GM23248 (cell line): ENCODE measurements at regions not wholly inside any gene's neighbourhood (a gene's known extent, or its start where the extent isn't known, plus 50 kb on each side); places are given as distances from the start of the nearest gene placed in this dataset.

Experiments used
- DNase-seq: peaks from one replicate; pipeline ENCODE4 v3.0.0-alpha.2; 2015
- H2AFZ ChIP-seq: fragments of 200-600 bp; sonication (generic); 2 replicates; pipeline ENCODE4 v1.6.1; 2016; ENCODE audit warnings: antibody characterized with exemption
- H3F3A ChIP-seq: fragments of 200-600 bp; sonication (generic); 2 replicates; pipeline ENCODE4 v1.6.1; 2016; ENCODE audit warnings: mild to moderate bottlenecking, antibody characterized with exemption, mixed run types; ENCODE audit not compliant: insufficient read depth
- H3K27ac ChIP-seq: fragments of 200-600 bp; sonication (generic); 2 replicates; pipeline ENCODE4 v1.5.1; 2016; ENCODE audit warnings: mild to moderate bottlenecking
- H3K27me3 ChIP-seq: fragments of 200-600 bp; sonication (generic); replicated peaks from 2 replicates; pipeline ENCODE4 v1.6.1; 2016; ENCODE audit warnings: mild to moderate bottlenecking; ENCODE audit not compliant: insufficient read depth
- H3K36me3 ChIP-seq: fragments of 200-600 bp; sonication (generic); 2 replicates; pipeline ENCODE4 v1.6.1; 2016; ENCODE audit warnings: low read depth, mild to moderate bottlenecking
- H3K4me1 ChIP-seq: fragments of 200-600 bp; sonication (generic); 2 replicates; pipeline ENCODE4 v1.6.1; 2016; ENCODE audit warnings: mild to moderate bottlenecking; ENCODE audit not compliant: insufficient read depth
- H3K4me2 ChIP-seq: fragments of 200-600 bp; sonication (generic); one replicate; pipeline ENCODE4 v1.6.1; 2016; ENCODE audit warnings: mild to moderate bottlenecking; ENCODE audit not compliant: unreplicated experiment
- H3K4me3 ChIP-seq: fragments of 200-600 bp; sonication (generic); 2 replicates; pipeline ENCODE4 v1.5.1; 2016; ENCODE audit warnings: mild to moderate bottlenecking
- H3K79me2 ChIP-seq: fragments of 200-600 bp; sonication (generic); 2 replicates; pipeline ENCODE4 v1.6.1; 2016; ENCODE audit warnings: mild to moderate bottlenecking; ENCODE audit not compliant: insufficient read depth
- H3K9ac ChIP-seq: fragments of 200-600 bp; sonication (generic); 2 replicates; pipeline ENCODE4 v1.6.1; 2016; ENCODE audit warnings: mild to moderate bottlenecking
- H3K9me2 ChIP-seq: fragments of 200-600 bp; sonication (generic); 2 replicates; pipeline ENCODE4 v1.6.1; 2016; ENCODE audit warnings: mixed run types, mild to moderate bottlenecking, moderate library complexity; ENCODE audit not compliant: insufficient read depth
- H3K9me3 ChIP-seq: fragments of 200-600 bp; sonication (generic); one replicate; pipeline ENCODE4 v1.6.1; 2017; ENCODE audit warnings: low read depth
- H4K20me1 ChIP-seq: fragments of 200-600 bp; sonication (generic); 2 replicates; pipeline ENCODE4 v1.6.0; 2016; ENCODE audit not compliant: insufficient read depth
- EZH2 ChIP-seq: fragments of 200-600 bp; sonication (generic); IDR thresholded peaks from 2 replicates; pipeline ENCODE4 v1.6.1; 2018; ENCODE audit warnings: antibody characterized with exemption, mild to moderate bottlenecking; ENCODE audit not compliant: insufficient read depth, poor library complexity, severe bottlenecking
- EZH2phosphoT487 ChIP-seq: fragments of 200-600 bp; sonication (generic); IDR thresholded peaks from 2 replicates; pipeline ENCODE4 v1.6.1; 2018; ENCODE audit warnings: antibody characterized with exemption, moderate library complexity, mild to moderate bottlenecking, low read depth; ENCODE audit not compliant: insufficient read depth
- WGBS, 2 experiments: methylation state at CpG; one replicate each; pipeline ENCODE4 v1.1.6; 2015 to 2017; ENCODE audit warnings: low lambda C conversion rate in 2 of 2, low coverage in 1 of 2; ENCODE audit errors: missing lambda C conversion rate in 2 of 2; 5-methylcytosine and 5-hydroxymethylcytosine counted together
- in situ Hi-C: fragments of 300-500 bp; cut with MboI; formaldehyde crosslinking; loops from 2 replicates; pipeline ENCODE4 v1.15.0; 2020

DNA sequence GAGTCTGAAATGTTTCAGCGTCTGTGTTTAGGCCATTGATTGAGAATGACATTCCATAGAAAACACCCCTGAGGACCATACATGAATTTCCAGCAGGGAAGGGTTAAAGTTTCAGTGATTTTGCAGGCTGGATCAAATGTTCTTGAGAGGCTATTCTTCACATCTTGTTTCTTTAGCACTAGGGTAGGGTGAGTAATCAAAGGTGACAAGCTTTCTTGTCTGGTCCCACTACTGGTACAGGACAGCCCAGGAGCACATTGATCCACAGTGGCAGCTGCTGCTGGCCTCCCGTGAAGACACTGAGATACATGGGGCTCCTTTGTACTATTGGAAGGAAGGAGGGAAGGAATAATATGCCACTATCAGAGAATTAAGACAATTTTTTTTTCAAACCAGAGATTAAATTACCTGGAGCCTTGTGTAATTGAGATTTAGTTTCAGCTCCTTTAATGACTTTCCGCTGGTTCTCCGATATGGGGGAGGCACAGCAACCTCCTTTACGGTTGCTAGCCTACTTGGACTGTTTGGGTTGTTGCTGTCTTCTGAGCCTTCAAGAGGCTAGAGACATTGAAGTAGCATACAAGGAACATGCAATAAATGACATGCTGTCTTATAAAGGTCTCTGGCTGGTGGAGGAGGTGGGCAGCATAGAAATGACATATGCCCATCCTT lies 368.9 kb downstream of the SOX11 start:
- TF ChIP-seq EZH2, result no peak
- TF ChIP-seq EZH2phosphoT487, result no peak
- no peaks in the 10 kb centered on the region for H3K79me2 ChIP-seq
- H3K4me3 ChIP-seq, result no peak overlapping the region
- no peak overlapping the region for H2AFZ ChIP-seq
- no peaks in the 10 kb centered on the region for H3K9me2 ChIP-seq
- no peaks in the 10 kb centered on the region for H3K36me3 ChIP-seq
- no peak overlapping the region for H3K27ac ChIP-seq
- H3K27me3 ChIP-seq, result no peaks in the 10 kb centered on the region
- no peaks in the 10 kb centered on the region for H3K4me1 ChIP-seq
- H3F3A ChIP-seq, result no peaks in the 10 kb centered on the region
- in situ Hi-C loops, result no loop called here
- no peak overlapping the region for H3K9ac ChIP-seq
- 33 to 44% methylated on average over 5 of the region's 5 CpGs for WGBS, 2 experiments
- H3K9me3 ChIP-seq, result no peaks in the 10 kb centered on the region
- no peak for DNase-seq
- no peaks in the 10 kb centered on the region for H4K20me1 ChIP-seq
- no peak overlapping the region for H3K4me2 ChIP-seq

DNA sequence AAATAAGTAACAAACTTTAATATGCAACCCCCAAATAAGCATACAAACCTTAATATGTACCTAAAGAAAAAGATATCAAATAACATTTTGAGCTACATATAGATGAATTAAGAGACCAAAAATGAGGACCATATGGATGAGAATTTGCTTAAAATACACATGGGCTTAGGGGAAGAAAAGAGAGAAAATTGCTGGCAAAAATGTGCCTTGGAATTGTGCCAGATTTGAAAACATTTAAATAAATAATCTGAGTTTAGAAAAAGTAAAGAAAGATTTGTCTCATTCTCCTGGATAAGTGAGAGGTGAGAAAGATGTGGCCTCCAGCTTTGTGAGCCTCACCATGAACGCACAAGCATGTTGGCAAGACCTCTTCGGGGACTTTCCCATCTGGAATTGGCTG lies 372.6 kb downstream of the SOX11 start:
- Histone ChIP-seq H3K4me2 (no peak overlapping the region), H3K9me2 (no peaks in the 10 kb centered on the region), H3K79me2 (no peaks in the 10 kb centered on the region), H4K20me1 (no peaks in the 10 kb centered on the region), H3K9ac (no peak overlapping the region), H3K9me3 (no peaks in the 10 kb centered on the region), H3K27me3 (no peaks in the 10 kb centered on the region), H2AFZ (no peak overlapping the region), H3F3A (no peaks in the 10 kb centered on the region), H3K27ac (no peak overlapping the region), H3K4me3 (no peak overlapping the region), H3K4me1 (no peaks in the 10 kb centered on the region), H3K36me3 (no peaks in the 10 kb centered on the region)
- in situ Hi-C loops, result no loop called here
- no peak for TF ChIP-seq EZH2
- WGBS, 2 experiments, result 30 to 35% methylated on average over 2 of the region's 2 CpGs
- DNase-seq, result no peak

DNA sequence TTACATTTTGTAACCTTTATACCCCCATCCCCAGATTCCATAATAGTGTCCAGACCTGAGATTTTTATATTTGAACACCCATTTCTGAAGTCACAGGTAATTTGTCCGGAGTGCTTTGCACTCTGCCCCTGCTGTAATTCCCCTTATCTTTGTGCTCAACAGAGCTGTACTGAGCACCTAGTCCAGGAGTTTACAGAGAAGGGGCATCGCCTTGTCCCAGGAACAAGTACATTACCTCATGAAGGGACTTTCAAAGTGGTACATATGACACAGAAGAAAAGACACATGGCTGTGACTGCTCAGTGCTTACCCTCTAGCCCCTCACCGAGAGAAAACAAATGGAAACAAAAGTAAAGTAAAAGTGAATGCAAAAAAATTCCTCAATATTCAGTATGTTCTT lies 373.5 kb downstream of the SOX11 start:
- Histone ChIP-seq H4K20me1 (no peaks in the 10 kb centered on the region), H3K27ac (no peak overlapping the region), H3K9me3 (no peaks in the 10 kb centered on the region), H3K79me2 (no peaks in the 10 kb centered on the region), H3F3A (no peaks in the 10 kb centered on the region), H3K9me2 (no peaks in the 10 kb centered on the region), H3K4me1 (no peaks in the 10 kb centered on the region), H3K27me3 (no peaks in the 10 kb centered on the region), H3K4me2 (no peak overlapping the region), H3K36me3 (no peaks in the 10 kb centered on the region), H3K4me3 (no peak overlapping the region), H2AFZ (no peak overlapping the region), H3K9ac (no peak overlapping the region)
- in situ Hi-C loops, result no loop called here
- no peak for TF ChIP-seq EZH2phosphoT487
- TF ChIP-seq EZH2, result no peak
- no peak for DNase-seq
- 36 to 49% methylated on average over 3 of the region's 3 CpGs for WGBS, 2 experiments

DNA sequence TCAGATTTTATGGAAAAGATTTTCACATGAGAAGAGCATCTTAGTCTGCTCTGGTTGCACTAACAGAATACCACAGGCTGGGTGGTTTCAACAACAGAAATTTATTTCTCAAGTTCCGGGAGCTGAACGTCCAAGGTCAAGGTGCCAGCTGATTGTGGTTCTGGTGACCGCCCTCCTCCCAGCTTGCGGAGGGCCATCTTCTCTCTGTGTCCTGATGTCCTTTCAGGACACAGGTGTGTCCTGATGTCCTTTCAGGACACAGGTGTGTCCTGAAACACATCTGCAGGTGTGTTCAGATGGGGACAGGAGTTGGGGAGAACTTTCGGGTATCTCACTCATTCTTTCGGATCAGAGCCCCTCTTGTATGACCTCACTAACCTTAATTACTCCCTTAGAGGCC lies 374.9 kb downstream of the SOX11 start:
- H3K4me1 ChIP-seq, result no peaks in the 10 kb centered on the region
- H3K9me2 ChIP-seq, result no peaks in the 10 kb centered on the region
- H3K9me3 ChIP-seq, result no peaks in the 10 kb centered on the region
- no peaks in the 10 kb centered on the region for H3K27me3 ChIP-seq
- no peaks in the 10 kb centered on the region for H4K20me1 ChIP-seq
- no peak overlapping the region for H3K4me2 ChIP-seq
- WGBS, 2 experiments, result 27 to 29% methylated on average over 6 of the region's 6 CpGs
- TF ChIP-seq EZH2phosphoT487, result no peak
- no peak for TF ChIP-seq EZH2
- in situ Hi-C loops, result no loop called here
- H2AFZ ChIP-seq, result no peak overlapping the region
- DNase-seq, result no peak
- H3K4me3 ChIP-seq, result no peak overlapping the region
- no peaks in the 10 kb centered on the region for H3K79me2 ChIP-seq
- no peaks in the 10 kb centered on the region for H3F3A ChIP-seq
- H3K36me3 ChIP-seq, result no peaks in the 10 kb centered on the region
- H3K9ac ChIP-seq, result no peak overlapping the region
- no peak overlapping the region for H3K27ac ChIP-seq

DNA sequence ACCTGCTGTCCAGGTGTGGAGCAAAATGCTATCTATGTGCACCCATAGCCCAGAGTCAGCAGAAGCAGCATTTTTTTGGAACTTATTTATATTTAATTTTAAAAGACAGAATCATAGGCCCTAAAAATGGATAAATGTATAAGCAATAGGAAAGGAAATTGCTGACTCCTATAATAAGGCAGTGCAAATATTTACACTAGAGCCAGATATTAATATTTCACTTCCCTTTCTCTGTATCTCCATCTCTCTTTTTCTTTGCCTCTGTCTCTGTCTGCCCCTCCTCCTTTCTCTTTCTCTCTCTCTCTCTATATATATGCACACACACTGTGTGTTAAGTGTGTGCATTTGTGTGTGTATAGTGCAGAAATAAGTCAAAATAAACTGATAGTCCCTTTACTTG lies 375.6 kb downstream of the SOX11 start:
- Histone ChIP-seq H3K9me2 (no peaks in the 10 kb centered on the region), H3K4me1 (no peaks in the 10 kb centered on the region), H4K20me1 (no peaks in the 10 kb centered on the region), H3F3A (no peaks in the 10 kb centered on the region), H2AFZ (no peak overlapping the region), H3K9me3 (no peaks in the 10 kb centered on the region), H3K36me3 (no peaks in the 10 kb centered on the region), H3K27me3 (no peaks in the 10 kb centered on the region), H3K9ac (no peak overlapping the region), H3K4me2 (no peak overlapping the region), H3K27ac (no peak overlapping the region), H3K4me3 (no peak overlapping the region), H3K79me2 (no peaks in the 10 kb centered on the region)
- DNase-seq, result no peak
- TF ChIP-seq EZH2, result no peak
- in situ Hi-C loops, result no loop called here
